GM21381 (cell line): ENCODE measurements at regions not wholly inside any gene's neighbourhood (a gene's known extent, or its start where the extent isn't known, plus 50 kb on each side); places are given as distances from the start of the nearest gene placed in this dataset.

Experiments
- ATAC-seq: cut with Tn5 transposase; IDR thresholded peaks from one replicate; pipeline ENCODE4 v1.9.1; 2021; ENCODE audit warnings: mild to moderate bottlenecking, moderate library complexity; ENCODE audit not compliant: unreplicated experiment

DNA sequence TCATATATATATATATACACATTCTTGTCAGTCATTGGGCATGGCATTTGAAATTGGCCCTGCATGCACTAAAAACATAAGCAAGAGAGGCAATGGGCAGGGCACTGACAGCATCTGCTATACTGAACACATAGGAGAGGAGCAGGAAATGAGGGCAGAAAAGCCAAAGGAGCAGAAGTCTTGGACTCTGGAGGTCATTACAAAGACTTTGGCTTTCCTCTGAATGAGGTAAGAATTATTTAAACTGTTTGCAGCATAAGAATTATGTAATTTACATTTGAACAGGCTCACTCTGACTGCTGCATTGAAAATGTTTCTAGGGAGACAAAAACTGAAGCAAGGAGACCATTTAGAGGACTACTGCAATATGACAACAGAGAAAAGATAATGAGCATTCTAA is 396.5 kb downstream of the PRDM5 start:
- ATAC-seq, result no peak

DNA sequence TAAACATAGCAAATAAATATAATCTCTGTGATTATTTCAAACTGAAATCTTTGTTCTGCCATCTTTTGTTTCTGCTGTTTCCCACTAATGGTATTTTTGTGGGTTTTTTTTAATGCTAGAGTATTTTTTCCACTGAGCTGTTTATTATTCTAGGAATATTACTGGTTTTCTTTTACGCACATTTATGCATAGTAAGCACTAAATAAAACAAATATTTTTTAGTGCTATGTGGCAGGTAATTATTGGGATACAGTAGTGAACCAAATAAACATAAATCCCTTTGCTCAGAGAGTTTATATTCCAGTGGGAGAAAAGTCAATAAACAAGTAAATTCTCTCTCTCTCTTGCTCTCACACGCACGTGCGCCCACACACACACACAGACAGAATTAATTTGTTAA is 397.4 kb downstream of the PRDM5 start:
- no peak for ATAC-seq

DNA sequence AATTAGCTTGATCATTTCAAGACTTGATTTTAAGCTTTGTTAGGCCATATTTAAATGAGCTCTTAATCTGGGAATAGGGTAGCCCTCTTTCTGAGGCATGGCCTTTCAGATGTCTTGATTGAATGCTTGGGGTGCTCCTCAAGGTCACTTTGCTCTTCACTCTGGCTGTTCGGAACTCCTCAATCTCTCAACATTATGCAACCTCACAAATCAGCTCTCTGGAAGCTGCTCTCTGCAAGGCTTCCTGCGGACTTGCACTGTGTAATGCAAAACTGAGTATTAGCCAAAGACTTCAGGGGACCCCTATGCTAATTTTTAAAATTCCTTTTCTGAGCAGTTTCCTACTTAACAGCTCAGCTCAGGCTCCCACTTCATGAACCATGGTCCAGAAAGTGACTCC is 398.3 kb downstream of the PRDM5 start:
- ATAC-seq, result no peak

DNA sequence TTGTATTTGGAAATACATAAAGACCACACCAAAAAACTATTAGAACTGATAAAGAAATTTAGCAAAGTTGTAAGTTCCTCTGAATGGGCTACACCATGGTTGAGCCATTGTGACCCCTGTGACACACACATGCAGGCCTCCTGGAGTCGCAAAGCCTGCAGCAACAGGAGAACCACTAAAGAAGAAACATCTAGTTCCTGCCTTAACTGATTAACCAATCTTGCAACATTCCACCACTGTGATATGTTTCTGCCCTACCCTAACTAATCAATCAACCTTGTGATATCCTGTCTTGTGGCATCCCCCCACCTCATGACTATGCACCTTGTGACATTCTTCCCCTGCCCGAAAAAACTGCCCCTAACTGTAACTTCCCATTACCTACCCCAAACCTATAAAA is 401.8 kb downstream of the PRDM5 start:
- ATAC-seq, result no peak

DNA sequence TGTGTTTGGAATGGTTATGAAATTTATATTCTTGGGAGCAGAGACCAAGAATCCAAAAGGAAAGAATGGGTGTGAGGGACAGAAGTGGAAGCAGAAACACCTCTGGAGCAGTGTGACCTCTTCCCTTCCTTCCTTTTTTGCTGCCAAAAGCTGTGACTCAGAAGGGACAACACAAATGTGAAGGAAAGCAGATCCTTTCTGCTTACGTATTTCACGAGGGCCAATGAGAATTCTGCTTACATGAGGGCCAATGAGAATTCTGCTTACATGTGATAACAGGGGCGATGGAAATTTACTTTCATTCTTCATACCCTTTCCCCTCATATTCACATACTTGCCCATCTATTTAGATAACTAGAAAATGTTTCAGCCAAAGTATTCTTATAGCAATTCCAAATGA is 404.6 kb downstream of the PRDM5 start:
- ATAC-seq, result no peak

DNA sequence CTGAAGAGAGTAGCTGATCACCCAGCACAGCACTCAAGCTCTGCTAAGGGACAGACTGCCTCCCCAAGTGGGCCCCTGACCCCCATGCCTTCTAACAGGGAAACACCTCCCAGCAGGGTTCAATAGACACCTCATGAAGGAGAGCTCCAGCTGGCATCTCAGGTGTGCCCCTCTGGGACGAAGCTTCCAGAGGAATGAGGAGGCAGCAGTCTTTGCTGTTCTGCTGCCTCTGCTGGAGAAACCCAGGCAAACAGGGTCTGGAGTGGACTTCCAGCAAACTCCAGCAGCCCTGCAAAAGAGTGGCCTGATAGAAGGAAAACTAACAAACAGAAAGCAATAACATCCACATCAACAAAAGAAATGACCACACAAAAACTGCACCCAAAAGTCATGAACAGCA is 412.8 kb downstream of the PRDM5 start:
- ATAC-seq, result no peak

DNA sequence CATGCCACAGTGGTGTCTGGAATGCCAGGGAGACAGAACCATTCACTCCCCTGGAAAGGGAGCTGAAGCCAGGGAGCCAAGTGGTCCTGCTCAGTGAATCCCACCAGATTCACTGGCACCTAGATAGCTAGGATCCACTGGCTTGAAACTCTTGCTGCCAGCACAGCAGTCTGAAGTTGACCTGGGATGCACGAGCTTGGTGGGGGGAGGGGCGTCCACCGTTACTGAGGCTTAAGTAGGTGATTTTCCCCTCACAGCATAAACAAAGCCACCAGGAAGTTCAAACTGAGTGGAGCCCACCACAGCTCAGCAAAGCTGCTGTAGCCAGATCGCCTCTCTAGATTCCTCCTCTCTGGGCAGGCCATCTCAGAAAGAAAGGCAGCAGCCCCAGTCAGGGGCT is 413.3 kb downstream of the PRDM5 start:
- ATAC-seq, result no peak

DNA sequence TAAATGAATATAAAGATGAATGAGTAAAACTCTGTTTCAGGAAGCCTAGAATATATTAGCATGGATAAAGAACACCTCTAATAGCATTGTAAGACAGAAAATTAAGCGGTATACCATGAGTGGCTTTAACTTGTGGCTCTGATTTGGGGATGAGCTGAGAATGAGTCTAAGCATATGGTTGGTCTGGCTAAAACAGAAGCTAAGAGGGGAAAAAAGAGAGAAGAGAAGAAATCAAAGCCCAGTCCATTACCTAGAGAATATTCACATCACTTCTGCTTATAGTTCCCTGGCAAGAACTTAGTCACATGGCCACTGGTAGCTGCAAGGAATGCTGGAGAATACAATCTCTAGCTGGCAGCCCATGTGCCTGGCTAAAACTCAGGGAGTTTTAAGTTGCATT is 414.5 kb downstream of the PRDM5 start:
- no peak for ATAC-seq

DNA sequence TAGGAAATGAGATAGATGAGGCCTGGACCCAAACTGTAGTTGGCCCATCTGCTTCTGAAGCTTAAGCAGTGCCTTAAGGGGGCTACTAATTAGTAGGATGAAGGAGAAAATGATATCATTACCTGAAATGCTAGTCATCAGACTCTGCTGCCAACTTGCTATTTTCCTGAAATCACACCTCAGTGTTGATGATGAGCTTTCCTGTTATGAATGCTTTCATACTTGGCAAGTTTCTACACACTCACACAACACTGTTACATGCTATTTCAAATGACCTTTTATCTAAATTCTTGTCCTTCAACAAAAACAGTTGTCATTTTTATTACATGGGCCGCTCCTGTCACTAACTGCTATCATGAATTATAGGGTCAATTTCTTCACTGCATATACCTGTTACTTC is 416.0 kb downstream of the PRDM5 start:
- ATAC-seq, result no peak

DNA sequence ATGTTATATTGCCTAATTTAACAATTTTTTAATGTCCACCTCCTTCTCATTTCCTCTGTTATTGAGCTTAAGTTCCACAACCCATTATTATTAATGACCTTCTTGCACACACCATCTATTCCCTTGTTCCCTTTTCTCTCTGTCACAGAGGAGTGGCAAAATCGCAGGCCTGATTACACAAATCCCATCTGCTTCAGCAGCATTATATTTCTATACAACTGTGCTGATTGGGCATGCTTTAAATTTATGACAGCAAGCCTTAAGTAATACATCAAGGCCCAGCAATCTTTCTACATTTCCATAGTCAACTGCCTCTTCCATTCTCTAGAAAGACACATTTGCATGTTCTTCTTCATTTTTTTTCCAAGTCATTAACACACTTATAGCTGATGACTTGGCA is 423.8 kb downstream of the PRDM5 start:
- ATAC-seq, result no peak

DNA sequence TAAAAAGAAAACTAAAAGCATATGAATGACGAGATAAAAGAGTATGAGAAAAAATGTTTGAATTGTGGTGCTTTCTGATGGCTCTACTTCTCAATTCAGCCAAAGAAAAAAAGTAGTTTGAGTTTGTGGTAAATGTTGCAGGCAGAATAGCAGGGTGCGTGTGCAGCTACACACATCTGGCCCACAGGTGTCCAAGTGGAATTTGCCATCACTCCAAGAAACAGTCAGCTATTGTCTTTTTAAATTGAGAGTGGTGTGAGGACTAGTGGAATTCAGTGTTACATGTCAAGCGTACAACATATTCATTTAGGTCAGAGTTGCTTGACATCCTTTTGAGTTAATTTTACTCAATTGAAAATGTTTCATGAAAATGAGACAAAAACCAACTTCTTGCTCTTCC is 424.8 kb upstream of the MAD2L1 start:
- no peak for ATAC-seq

DNA sequence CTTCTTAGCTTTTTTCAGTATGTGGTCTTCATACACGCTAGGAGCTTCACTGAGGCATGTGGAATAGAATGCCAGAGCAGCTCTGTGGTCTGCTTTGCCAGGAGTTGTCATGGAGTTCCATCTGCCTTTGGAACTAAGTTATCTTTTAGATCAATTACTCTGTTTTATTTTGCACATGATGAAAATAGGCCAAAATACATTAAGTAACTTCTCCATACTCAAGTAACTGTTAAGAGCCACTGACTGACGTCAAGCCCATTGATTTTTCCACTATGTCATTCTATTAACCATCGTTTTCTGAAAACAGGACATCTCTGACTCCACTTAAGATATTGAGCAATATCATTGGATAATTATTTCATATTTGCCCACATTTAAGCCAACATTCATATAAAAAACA is 415.1 kb upstream of the MAD2L1 start:
- no peak for ATAC-seq

DNA sequence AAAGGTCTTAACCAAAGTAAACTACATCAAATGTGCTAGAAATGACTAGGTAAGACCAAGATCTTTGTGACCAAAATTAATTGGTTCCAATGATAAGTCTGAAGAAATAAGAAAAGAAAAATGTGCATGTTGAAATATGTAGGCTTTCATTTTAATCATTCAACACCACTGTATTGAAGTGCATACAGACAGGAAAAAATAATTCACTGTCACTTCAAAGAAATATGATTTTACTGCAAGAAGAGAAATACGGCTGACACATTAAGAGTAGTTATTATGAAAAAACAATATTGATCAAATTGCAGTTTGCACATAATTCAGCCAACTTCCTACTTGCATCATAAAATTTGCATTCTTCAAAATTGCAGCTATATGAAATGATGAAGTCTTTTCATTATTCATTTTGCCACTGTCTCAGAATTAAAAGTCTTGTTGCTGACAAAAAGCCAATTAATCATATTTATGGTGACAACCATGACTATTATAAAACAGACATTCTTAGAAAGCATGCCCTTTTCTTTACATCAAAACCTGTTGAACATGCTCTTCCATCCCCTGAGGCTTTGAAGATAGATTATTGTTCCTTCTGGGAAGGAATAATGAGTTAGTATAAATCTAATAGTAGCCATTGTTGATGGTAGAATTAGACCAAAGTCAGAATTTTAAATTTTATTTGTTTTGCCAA is 405.9 kb upstream of the MAD2L1 start:
- ATAC-seq, result no peak

DNA sequence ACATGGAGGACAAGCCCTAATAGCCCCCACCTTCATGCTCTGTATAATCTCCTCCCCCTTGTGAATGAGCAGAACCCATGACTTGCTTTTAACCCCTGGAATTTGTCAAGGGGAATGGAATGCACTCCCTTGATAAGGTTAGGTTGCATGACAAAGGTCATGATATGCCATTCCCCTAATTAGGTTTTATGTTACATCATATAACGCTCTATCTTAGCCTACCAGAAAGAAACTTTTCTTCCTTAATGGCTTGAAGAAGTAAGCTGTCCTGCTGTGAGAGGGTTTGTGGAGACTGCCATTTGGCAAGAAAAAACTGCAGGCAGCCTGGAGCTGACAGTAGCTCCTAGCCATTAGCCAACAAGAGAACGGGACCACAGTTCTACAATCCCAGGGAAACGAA is 399.8 kb upstream of the MAD2L1 start:
- ATAC-seq, result no peak

DNA sequence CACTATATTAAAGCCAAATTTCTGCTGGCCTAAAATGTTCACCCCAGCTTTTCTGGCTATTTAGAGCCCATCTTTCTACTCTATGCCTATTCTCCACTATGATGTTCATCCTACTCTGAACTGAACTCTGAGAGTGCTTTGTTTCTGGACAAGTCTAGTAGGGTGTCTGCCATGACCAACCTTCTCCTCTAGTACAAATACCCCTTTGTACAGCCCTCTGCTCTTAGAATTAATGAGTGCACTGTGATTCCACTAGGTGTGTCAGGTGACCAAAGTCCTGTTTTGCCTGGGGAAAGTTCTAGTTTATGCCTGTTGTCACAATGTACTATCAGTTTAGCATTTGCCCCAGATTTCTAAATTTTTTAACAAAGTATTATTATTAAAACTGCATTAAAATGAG is 388.1 kb upstream of the MAD2L1 start:
- ATAC-seq, result no peak

DNA sequence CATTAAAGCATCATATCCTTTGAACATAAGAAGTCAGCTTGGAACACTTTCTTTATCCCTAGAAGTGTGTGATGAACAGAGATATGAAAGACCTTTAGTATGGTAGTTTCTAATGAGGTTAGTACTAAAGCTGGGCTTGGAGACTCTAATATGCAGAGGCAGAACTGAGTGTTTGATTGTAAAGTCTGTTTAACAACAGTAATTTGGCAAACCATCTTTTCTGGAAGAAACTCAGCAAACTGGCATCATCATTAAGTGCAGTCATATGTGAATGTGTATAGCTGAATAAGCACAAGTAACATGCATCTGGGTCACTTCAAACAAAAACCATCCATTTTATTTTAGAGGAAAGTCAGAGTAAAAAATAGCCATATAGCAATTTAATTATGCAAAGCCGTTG is 385.9 kb upstream of the MAD2L1 start:
- ATAC-seq, result no peak

DNA sequence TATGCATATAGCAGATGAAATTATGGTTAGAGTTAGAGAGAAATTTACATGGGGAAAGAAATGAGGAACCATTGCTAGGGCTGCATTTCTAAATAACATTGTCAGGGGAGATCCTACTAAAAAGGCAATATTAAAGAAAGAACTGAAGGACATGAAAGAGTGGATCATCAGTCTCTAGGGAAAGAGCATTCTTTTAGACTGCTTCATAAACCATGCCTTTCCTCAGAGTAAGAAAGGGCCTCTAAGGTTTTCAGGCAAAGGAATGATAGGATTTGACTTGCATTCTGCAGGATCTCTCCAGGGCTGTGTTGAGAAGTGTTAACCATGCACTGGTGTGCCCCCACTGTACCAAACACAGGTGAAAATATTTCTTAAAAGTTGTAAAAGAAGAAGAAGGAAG is 385.4 kb upstream of the MAD2L1 start:
- ATAC-seq, result no peak

DNA sequence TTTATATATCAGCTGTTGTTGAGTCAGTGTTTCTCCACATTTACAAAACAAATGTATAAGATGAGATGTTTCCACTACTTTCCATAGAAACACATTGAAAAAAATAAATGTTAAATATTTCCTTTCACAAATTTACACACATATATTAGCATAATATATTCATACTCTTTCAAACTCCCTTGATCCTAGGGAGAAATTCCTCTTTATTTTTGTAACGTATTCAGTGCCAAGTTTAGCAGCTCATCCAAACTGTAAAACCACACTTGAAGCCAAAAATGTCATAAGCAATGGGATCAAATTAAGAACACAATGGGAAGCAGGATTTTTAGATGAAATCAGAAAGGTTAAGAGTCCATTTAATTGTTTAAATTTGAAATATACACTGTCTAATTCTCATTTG is 381.1 kb upstream of the MAD2L1 start:
- no peak for ATAC-seq

DNA sequence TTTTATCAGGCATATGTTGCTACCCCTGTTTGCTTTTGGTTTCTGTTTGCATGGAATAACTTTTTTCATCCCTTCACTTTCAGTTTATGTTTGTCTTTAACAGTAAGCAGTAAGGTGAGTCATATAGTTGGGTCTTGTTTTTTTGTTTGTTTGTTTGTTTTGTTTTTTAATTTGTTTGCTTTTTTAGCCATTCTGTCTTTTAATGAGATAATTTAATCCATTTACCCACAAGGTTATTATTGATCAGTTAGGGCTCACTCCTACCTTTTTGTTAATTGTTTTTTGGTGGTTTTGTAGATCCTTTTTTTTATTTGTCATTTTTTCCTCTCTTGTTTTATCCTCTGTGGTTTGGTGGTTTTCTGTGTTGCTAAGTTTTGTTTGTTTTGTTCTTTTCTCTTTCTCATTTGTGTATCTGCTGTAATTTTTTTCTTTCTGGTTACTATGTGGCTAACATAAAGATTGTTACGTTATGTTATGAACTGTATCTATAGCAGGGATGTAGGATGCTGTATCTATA is 379.5 kb upstream of the MAD2L1 start:
- peak; percentile 93 for ATAC-seq

DNA sequence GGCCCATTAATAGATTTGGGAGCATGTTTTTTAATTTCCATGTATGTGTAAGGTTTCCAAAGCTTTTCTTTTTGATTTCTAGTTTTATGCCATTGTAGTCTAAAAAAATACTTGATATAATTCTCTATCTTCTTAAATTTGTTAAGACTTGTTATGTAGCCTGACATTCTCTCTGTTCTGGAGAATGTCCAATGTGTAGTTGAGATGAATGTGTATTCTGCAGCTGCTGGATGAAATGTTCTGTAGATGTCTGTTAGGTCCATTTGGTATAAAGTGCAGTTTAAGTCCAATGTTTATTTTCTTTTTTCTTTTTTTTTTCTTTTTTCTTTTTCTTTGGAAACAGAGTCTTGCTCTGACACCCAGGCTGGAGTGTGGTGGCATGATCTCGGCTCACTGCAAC is 378.5 kb upstream of the MAD2L1 start:
- no peak for ATAC-seq

DNA sequence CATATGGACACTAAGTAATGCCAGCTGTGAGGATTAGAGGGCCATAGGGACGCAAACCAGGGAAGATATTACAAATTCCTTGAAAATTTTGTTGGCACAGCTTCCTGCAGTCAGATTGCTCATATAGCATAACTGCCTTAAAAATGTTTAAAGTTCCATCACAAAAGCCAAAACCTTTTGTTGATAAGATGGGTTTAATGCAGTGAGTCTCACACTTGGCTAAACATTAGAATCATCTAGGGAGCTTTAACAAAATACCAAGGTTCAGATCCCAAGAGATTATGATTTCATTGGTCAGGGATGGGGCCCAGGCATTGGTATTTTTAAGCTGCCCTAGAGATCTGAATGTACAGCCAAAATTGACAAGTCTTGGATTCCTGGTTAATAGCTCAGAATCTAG is 376.5 kb upstream of the MAD2L1 start:
- ATAC-seq, result no peak

DNA sequence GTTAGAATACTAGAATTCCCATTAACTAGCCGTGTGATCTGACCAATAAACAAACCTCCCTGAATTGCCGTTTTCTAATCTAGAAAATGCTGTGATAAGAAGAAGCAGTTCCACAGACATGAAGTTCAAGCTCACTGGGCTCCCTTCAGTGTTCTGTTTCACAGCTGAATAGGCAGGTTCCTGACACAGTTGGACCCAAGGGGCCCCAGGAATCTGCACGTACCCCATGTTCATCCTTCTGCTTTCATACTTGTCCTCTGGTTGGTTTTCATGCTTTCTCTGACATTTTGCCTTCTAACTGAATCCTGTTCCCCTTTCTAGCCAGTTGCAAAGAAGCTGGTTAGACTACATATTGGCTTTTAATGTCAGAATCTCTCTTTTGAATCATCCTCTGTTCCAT is 374.1 kb upstream of the MAD2L1 start:
- ATAC-seq, result no peak

DNA sequence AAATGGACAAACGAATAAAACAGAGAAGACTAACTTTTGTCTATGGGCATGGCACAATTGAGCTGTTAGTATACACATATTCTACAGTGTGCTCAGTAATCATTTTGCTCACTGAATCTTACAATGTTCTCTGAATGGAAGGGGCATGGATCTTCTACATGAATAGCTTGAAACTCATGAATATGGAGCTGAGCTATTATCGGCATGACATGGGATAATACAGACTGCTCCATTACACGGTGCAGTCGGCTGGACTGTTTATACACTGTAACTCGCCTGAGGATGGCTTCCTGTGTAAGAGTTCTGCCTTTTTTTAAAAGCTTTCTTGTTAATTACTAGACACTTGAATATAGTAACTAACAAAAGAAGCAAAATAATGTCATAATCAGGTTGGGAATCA is 368.5 kb upstream of the MAD2L1 start:
- ATAC-seq, result no peak
